Keratinocyte (primary cell): ENCODE measurements at regions not wholly inside any gene's neighbourhood (a gene's known extent, or its start where the extent isn't known, plus 50 kb on each side); places are given as distances from the start of the nearest gene placed in this dataset.
A peak's percentile ranks its signal among the peaks of the same experiment; 100 is the strongest.

ENCODE experiments used
- DNase-seq: peaks from one replicate; pipeline ENCODE4 v3.0.0-alpha.2; 2011; ENCODE audit warnings: low read depth, missing footprints, low spot score
- FAIRE-seq: peaks from 2 replicates; lab custom pipeline; 2011; peaks lifted over from hg19 to GRCh38; lab: Jason Lieb, UNC
- H2AFZ ChIP-seq: 2 replicates; pipeline ENCODE4 v1.6.0; 2012; ENCODE audit warnings: low read length, control low read depth, inconsistent platforms; ENCODE audit not compliant: control insufficient read depth
- H3K27ac ChIP-seq: 2 replicates; pipeline ENCODE4 v1.5.1; 2011; ENCODE audit warnings: low read length; ENCODE audit not compliant: control insufficient read depth, insufficient read depth
- H3K27me3 ChIP-seq: 3 replicates; pipeline ENCODE4 v1.6.0; 2011; ENCODE audit warnings: low read length; ENCODE audit not compliant: control insufficient read depth, insufficient read depth; ENCODE audit errors: extremely low read depth
- H3K36me3 ChIP-seq, 2 experiments: 2 replicates in 1 of 2; 3 replicates in 1 of 2; pipeline ENCODE4 v1.5.1; 2011; ENCODE audit warnings: low read length in 2 of 2, mild to moderate bottlenecking in 1 of 2; ENCODE audit not compliant: control insufficient read depth in 2 of 2, insufficient read depth in 2 of 2; ENCODE audit errors: extremely low read depth in 1 of 2
- H3K4me1 ChIP-seq: 3 replicates; pipeline ENCODE4 v1.5.1; 2011; ENCODE audit warnings: low read length; ENCODE audit not compliant: control insufficient read depth, insufficient read depth; ENCODE audit errors: extremely low read depth
- H3K4me2 ChIP-seq: 3 replicates; pipeline ENCODE4 v1.6.0; 2011; ENCODE audit warnings: low read depth, low read length; ENCODE audit not compliant: control insufficient read depth, insufficient read depth; ENCODE audit errors: extremely low read depth
- H3K4me3 ChIP-seq, 3 experiments: fragments of 200-600 bp in 1 of 3; sonication (generic) in 1 of 3; 2 replicates in 2 of 3; 3 replicates in 1 of 3; pipeline ENCODE4 v1.5.1; 2011 to 2016; ENCODE audit warnings: low read length in 3 of 3, mild to moderate bottlenecking in 3 of 3, control low read depth in 2 of 3, inconsistent platforms in 1 of 3, low read depth in 1 of 3, mixed read lengths in 1 of 3, mixed run types in 1 of 3, moderate library complexity in 1 of 3; ENCODE audit not compliant: control insufficient read depth in 2 of 3, insufficient read depth in 2 of 3; ENCODE audit errors: extremely low read depth in 1 of 3
- H3K79me2 ChIP-seq: 2 replicates; pipeline ENCODE4 v1.6.0; 2012; ENCODE audit warnings: low read length; ENCODE audit not compliant: control insufficient read depth, insufficient read depth
- H3K9ac ChIP-seq: 3 replicates; pipeline ENCODE4 v1.6.0; 2011; ENCODE audit warnings: low read length; ENCODE audit not compliant: control insufficient read depth, insufficient read depth; ENCODE audit errors: extremely low read depth
- H3K9me1 ChIP-seq: 3 replicates; pipeline ENCODE4 v1.6.0; 2011; ENCODE audit warnings: low read length; ENCODE audit not compliant: control insufficient read depth, insufficient read depth; ENCODE audit errors: extremely low read depth
- H3K9me3 ChIP-seq: 2 replicates; pipeline ENCODE4 v1.5.1; 2012; ENCODE audit warnings: low read depth, low read length; ENCODE audit not compliant: control insufficient read depth
- H4K20me1 ChIP-seq: 3 replicates; pipeline ENCODE4 v1.6.0; 2011; ENCODE audit warnings: low read length; ENCODE audit not compliant: control insufficient read depth, insufficient read depth; ENCODE audit errors: extremely low read depth
- EZH2 ChIP-seq: IDR thresholded peaks from one replicate; pipeline ENCODE4 v1.6.1; 2012; ENCODE audit warnings: inconsistent platforms, mild to moderate bottlenecking, low read length, moderate library complexity
- dilution Hi-C: fragments of 300-500 bp; cut with MboI; formaldehyde crosslinking; loops from one replicate; pipeline ENCODE4 v1.7.0; 2020; ENCODE audit warnings: low sequenced_read_pairs; ENCODE audit not compliant: extremely low pct_ligation_motif_present
- TF ChIP-seq, protein P1 (sequence below), 3 experiments: IDR thresholded peaks in 1 of 3; conservative IDR thresholded peaks in 1 of 3; optimal IDR thresholded peaks in 1 of 3; 2 replicates in 2 of 3; 3 replicates in 1 of 3; pipeline versions ENCODE3 to v1.5.1; 2011; ENCODE audit warnings: low read length in 3 of 3, mild to moderate bottlenecking in 3 of 3, moderate library complexity in 2 of 3, control low read depth in 1 of 3, inconsistent platforms in 1 of 3; ENCODE audit not compliant: insufficient read depth in 2 of 3; ENCODE audit errors: extremely low read depth in 1 of 3

DNA sequence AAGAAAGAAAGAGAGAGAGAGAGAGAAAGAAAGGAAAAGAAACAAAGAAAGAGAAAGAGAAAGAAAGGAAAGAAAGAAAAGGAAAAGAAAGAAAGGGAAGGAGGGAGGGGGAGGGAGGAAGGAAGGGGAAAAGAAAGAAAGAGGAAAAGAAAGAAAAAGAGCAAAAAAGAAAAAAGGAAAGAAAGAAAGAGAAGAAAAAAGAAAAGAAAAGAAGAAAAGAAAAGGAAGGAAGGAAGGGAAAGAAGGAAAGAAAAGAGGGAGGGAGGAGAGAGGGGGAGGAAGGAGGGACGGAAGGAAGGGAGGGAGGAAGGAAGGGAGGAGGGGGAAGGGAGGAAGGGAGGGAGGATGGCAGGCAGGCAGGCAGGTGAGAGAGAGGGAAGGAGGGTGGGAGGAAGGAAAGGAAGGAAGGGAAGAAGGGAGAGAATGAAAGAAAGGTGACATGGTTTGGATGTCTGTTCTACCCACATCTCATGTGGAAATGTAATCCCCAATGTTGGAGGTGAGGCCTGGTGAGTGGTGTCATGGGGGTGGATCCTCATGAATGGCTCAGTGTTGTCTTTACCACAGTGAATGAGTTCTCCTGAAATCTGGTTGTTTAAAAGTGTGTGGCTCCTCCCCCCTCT lies 83.0 kb upstream of the DCLK2 start:
- FAIRE-seq = no peak
- no peaks in the 10 kb centered on the region for H3K79me2 ChIP-seq
- H2AFZ ChIP-seq = no peak overlapping the region
- no peaks in the 10 kb centered on the region for H3K36me3 ChIP-seq
- no peaks in the 10 kb centered on the region for H3K9me3 ChIP-seq
- no peak overlapping the region for H3K4me3 ChIP-seq
- H3K27me3 ChIP-seq = no peaks in the 10 kb centered on the region
- dilution Hi-C loops = no loop called here
- no peak for TF ChIP-seq EZH2
- TF ChIP-seq, protein P1, sequence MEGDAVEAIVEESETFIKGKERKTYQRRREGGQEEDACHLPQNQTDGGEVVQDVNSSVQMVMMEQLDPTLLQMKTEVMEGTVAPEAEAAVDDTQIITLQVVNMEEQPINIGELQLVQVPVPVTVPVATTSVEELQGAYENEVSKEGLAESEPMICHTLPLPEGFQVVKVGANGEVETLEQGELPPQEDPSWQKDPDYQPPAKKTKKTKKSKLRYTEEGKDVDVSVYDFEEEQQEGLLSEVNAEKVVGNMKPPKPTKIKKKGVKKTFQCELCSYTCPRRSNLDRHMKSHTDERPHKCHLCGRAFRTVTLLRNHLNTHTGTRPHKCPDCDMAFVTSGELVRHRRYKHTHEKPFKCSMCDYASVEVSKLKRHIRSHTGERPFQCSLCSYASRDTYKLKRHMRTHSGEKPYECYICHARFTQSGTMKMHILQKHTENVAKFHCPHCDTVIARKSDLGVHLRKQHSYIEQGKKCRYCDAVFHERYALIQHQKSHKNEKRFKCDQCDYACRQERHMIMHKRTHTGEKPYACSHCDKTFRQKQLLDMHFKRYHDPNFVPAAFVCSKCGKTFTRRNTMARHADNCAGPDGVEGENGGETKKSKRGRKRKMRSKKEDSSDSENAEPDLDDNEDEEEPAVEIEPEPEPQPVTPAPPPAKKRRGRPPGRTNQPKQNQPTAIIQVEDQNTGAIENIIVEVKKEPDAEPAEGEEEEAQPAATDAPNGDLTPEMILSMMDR (optimal IDR thresholded peaks at IDR 0.05 in 1 of 3, IDR thresholded peaks at IDR 0.05 in 1 of 3, conservative IDR thresholded peaks at IDR 0.05 in 1 of 3; ENCODE audit: extremely low read depth in 1 of 3, insufficient read depth in 2 of 3, low read length in 3 of 3) = no peak
- no peak overlapping the region for H3K4me2 ChIP-seq
- DNase-seq = no peak
- peaks cover 9% of the 10 kb centered on the region for H3K4me1 ChIP-seq
- no peaks in the 10 kb centered on the region for H4K20me1 ChIP-seq
- H3K9me1 ChIP-seq = no peaks in the 10 kb centered on the region
- no peak overlapping the region for H3K27ac ChIP-seq
- no peak overlapping the region for H3K9ac ChIP-seq

DNA sequence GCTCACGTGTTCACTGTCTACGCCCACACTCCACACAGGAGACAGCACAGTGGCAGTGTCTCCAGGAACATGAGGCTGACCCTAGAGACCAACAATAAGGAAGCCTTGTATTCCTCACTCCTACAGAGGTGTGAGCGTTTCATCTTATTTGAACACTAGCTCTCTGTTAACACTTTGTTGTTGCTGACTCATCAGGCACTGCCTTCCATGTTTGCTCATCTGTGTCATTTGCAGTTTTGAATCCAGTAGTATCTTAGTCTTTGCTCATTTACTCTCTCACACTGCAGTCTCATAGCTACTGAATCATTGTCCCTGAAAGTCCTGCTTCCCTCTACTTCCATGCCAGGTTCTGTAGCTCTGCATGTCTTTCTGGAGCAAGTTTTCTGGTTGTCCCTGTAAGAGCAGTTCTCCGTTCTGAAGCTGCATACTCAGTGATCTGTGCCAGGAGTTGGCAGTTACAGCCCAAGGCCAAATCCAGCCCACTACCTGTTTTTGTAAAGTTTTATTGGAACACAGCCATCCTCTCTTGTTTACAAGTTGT lies 80.3 kb upstream of the DCLK2 start:
- Histone ChIP-seq H2AFZ (peak overlapping the region; percentile 87), H3K9me1 (no peaks in the 10 kb centered on the region), H3K27me3 (no peaks in the 10 kb centered on the region), H3K27ac (peak overlapping the region; percentile 28), H3K36me3 (no peaks in the 10 kb centered on the region), H3K9me3 (no peaks in the 10 kb centered on the region), H3K9ac (no peak overlapping the region), H3K4me1 (peaks cover 9% of the 10 kb centered on the region), H3K4me3 (no peak overlapping the region), H4K20me1 (no peaks in the 10 kb centered on the region), H3K4me2 (peak overlapping the region; percentile 3), H3K79me2 (no peaks in the 10 kb centered on the region)
- peak; percentile 97 for FAIRE-seq
- TF ChIP-seq, protein P1 (optimal IDR thresholded peaks at IDR 0.05 in 1 of 3, IDR thresholded peaks at IDR 0.05 in 1 of 3, conservative IDR thresholded peaks at IDR 0.05 in 1 of 3; ENCODE audit: extremely low read depth in 1 of 3, insufficient read depth in 2 of 3, low read length in 3 of 3) = no peak
- no peak for TF ChIP-seq EZH2
- dilution Hi-C loops = no loop called here
- DNase-seq = no peak
